EH (cell line): ENCODE measurements at regions not wholly inside any gene's neighbourhood (a gene's known extent, or its start where the extent isn't known, plus 50 kb on each side); places are given as distances from the start of the nearest gene placed in this dataset.
A peak's percentile ranks its signal among the peaks of the same experiment; 100 is the strongest.
"Not testable (repeated sequence)": the region's sequence is repeated elsewhere in the genome, so short reads cannot be mapped to it uniquely, and the experiment has no call there.

Source experiments
- DNase-seq: peaks from one replicate; pipeline ENCODE4 v3.0.0-alpha.2; 2015; ENCODE audit warnings: low read depth

GRCh38 chr2:144745424-144745823, 225.5 kb upstream of the ZEB2 start:
- DNase-seq, result no peak

GRCh38 chr2:144738749-144739148, 218.8 kb upstream of the ZEB2 start:
- DNase-seq, result no peak

DNA sequence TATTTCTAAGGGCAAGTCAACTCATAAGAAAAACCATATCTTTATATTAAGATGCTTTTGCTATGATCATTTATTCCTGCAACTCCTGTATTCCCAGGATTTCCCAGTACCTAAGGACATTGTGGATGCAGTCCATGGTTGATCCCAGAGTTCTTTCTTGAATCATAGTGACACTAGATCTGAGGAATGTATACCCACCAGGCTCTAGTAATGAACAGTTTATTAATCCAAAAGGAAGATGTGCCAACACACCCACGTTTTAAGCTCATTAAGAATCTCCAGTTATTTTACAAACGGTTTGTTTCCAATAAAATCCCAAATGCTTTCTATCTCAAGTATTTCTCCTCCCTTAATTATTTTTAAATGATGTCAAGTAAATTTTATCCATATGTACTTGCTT, 210.8 kb upstream of the ZEB2 start:
- peak; percentile 54 for DNase-seq

GRCh38 chr2:144724460-144724859, 204.5 kb upstream of the ZEB2 start:
- DNase-seq, result not testable (repeated sequence)

DNA sequence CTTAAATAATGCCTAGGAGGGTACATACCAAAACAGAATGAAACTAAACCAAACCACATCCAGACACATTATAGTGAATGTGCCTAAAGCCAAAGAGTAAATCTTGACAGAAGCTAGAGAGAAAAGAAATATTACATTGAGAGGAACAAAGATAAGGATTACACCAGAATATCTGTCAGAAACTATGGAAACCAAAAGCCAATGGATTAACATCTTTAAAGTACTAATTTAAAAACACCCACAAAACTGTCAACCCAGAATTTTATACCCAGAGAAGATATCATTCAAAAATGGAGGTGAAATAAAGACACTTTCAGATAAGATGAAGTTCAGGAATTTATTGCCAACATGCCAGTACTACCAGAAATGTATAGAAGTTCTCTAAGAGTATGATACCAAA, 198.5 kb upstream of the ZEB2 start:
- no peak for DNase-seq

GRCh38 chr2:144715992-144716391, 196.1 kb upstream of the ZEB2 start:
- DNase-seq, result no peak

DNA sequence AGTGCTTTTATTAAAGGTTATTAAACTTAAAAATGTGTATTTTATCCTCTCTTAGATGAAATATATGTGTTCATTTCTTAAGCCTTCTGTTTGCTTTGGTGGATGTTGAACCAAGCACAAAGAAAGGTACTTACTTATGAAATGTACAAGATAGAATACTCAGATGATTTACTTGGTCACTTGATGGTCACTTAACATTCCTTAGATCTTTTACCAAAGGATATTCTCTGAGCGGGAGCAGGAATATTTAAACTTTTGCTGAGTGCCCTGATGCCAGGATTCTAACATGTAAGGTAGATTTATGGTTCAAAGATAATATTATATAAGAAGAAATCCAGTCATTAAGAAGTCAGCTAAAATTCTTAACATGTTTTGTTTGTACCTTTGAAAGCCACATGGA, 193.5 kb upstream of the ZEB2 start:
- peak; percentile 6 for DNase-seq

- DNase-seq, result peak; percentile 75
Observed at GRCh38 chr2:144712550-144712940, 192.6 kb upstream of the ZEB2 start.

- no peak for DNase-seq
Observed at GRCh38 chr2:144711630-144712549, 192.0 kb upstream of the ZEB2 start.

GRCh38 chr2:144711084-144711483, 191.2 kb upstream of the ZEB2 start:
- no peak for DNase-seq

DNA sequence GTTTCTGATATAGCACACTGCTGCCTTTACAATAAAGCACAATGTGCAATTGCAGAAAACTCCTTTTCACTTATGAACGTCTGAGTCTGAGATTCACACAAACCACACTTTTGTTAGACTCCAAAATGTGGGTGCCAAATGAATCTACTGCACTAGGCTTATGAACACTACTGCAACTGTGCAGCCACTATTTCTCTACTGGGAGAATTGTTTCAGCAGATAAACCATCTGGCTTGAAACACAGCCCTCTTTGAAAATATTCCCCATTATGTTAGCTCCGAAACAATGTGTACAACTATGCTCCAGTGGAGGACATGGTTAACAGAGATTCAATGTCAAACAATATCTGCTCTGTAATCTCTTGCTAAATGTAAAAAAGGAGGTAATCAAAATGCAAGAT, 188.7 kb upstream of the ZEB2 start:
- DNase-seq, result no peak

DNA sequence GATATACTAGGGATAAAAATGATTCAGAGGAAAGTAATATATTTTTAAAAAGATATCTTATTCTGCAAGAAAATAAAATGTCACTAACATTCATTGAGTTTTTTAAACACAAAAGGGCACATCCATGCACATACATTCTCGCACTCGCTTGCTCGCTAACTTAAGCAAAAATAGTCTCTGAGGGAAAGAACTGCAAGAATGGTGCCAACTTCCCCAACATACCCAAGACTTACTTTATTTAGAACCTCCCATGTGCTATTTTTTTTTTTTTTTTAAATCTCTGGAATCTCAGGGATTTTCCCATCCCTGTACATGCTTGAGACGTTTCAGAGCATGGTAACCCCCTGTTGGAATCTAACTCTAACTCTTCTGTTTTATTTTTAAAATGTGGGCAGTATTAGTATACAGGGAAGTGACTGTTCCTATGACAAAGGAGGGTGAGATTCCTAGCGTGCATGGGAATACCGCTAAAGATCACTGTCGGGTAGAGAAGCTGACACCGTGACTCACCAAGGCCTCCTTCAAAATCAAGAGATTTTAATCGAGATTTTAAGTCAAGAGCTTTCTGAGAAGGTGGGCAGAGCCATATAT, 187.9 kb upstream of the ZEB2 start:
- peak; percentile 57 for DNase-seq

GRCh38 chr2:144706647-144707046, 186.7 kb upstream of the ZEB2 start:
- DNase-seq, result no peak

GRCh38 chr2:144705328-144706245, 185.7 kb upstream of the ZEB2 start:
- DNase-seq, result peak; percentile 74

DNA sequence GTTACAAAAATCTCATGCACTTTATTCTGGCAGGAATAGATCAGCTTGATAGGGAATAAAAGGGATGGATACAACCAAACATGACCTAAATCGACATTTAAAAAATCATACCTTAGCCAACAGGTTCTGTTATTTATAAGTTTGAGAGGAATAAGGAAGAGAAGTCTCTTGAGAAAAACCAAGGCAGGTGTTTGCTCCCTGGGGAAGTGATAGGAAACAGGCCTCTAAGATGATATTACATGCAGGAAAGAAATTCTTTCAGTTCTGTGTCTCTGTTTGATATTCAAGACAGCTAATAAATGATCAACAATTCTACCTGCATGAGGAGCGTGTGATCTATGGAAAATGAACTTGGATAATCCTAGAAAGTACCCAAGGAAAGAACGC, 184.8 kb upstream of the ZEB2 start:
- DNase-seq, result no peak

- peak; percentile 71 for DNase-seq
Observed at GRCh38 chr2:144703852-144704708, 184.2 kb upstream of the ZEB2 start.

- no peak for DNase-seq
Observed at GRCh38 chr2:144702051-144702450, 182.1 kb upstream of the ZEB2 start.

- DNase-seq, result no peak
Observed at GRCh38 chr2:144701259-144701658, 181.3 kb upstream of the ZEB2 start.

GRCh38 chr2:144698156-144698555, 178.2 kb upstream of the ZEB2 start:
- DNase-seq, result no peak

DNA sequence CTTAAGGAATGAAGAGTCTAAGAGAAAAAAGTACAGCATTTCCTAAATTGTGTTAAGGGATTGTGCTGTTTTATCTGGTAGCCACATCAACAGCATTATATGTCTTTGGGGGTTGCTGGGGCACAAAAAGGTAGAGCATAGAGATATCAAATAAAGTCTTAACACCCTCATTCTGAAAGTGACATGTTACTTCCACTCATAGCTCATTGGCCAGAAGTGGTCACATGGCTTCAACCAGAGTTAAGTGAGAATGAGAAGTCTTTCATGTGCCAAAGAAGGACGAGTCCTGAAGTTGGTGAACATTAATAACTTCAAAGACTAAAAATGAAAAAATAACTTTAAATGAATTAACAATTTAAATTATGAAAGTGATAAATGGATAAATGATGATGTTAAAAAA, 175.7 kb upstream of the ZEB2 start:
- DNase-seq, result no peak

DNA sequence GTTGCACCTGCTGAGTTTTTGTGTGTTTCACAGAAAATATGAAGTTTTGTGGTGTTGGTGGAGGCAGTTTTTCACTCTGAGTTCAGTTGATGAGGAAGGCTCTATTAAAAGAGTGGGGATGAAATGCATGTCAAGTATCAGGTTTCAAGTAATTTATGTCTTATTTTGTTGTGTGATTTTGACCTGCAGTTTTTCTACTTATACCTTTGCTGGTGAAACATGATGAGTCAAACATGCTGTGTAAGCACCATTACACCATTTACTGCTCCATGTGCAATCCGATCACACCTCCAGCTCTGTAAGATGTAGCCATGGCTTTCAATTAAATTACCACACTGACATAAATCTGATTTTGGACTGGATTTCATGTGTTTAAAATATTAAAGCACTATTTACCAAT, 174.5 kb upstream of the ZEB2 start:
- no peak for DNase-seq

DNA sequence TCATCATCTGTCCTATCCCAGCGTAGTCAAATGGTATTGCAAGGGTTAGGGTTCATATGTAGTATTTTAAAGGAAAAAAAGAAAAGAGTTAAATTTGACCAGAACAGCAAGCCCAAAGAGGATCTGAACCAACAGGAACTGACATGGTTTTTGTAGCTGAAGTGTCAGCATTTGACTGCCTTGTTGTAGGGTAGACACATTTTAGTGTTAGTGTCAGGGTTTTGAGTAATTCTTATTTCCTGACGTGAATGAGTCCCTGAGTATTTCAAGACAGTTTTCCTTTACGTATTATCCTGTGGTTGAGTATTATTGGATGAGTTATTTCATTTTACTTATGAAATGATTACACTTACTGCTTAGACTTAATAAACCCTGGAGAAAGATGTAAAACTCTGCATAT, 173.3 kb upstream of the ZEB2 start:
- DNase-seq, result no peak
